D341Med (cell line): ENCODE measurements at regions not wholly inside any gene's neighbourhood (a gene's known extent, or its start where the extent isn't known, plus 50 kb on each side); places are given as distances from the start of the nearest gene placed in this dataset.
"Not testable (repeated sequence)": the region's sequence is repeated elsewhere in the genome, so short reads cannot be mapped to it uniquely, and the experiment has no call there.

ENCODE experiments used
- DNase-seq: peaks from one replicate; pipeline ENCODE4 v3.0.0; 2012; ENCODE audit warnings: low spot score

DNA sequence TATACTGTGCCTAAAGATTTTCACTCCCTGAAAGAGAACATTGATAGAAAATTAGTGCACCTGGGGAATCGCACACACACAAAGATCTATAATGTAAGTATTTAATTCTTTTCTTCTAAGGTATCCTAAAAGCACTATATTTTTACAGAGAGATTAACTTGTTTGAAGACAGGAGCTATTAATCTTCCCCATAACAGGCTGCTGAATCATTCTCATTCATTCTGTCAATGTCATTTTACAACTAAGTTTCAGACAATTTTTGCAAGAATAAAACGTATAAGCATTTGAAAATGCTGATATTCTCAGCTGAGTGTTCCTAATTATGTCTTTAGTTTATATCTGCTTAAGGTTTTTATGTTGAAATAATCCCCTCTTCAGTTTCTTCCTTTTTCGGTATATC lies 776.7 kb downstream of the NXPH1 start:
- no peak for DNase-seq

DNA sequence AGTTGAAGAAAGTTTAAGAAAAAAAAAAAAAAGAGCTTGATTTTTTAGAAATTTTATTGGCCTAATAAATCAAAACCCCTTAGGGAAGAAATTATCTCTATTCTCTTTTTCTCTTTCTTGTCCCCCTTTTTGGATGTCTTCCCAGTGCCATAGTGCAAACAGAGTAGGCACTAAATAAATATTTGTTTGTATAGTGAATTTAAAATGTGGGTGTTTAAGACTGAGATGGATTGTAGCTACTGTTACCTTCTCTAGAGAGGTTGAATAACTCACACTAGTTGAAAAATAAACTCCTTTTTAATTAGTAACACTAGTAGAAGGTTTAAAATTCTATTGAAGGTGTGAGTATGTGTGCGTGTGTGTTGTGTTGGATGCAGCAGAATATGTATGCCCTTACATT lies 783.8 kb downstream of the NXPH1 start:
- no peak for DNase-seq

DNA sequence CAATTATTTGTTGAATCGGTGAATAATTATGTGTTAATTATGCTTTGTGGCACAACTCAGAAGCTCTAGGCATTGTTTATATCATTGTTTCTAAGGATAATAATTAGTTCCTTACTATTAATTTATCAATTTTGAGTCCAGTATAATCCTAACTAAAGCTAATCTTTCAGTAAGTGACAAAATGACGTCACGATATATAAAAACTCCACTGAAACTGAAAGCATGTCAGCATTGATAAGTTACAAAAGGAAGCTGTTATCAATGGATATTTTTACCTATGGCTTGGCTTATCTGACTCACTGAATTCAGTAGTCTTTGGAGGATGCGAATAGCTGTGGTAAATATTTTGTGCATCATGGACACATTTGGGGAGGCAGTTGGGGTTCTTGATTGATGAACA lies 793.1 kb downstream of the NXPH1 start:
- DNase-seq, result no peak

DNA sequence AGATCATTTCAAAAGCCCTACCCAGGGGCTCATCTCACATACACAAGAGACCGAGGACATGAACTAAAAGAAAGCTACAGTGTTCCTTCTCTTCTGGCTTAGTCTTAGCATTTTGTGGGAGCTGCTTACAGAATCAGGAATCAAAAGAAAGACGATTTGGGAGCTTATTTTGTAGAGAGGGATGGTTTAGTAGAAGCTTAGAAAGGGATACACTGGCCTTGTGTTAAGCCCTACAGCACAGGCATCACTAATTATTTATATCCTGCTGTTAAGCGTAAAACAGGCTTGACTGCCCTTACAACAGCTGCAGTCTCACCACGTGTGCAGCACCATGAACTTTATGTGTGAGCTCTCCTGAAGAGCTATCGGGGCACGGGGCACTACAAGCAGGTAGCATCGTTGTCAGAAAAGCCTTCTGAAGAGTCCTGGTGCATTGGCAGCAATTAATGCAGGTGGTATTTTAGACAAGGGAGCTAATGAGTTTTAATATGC lies 798.3 kb downstream of the NXPH1 start:
- DNase-seq, result peak; percentile 57

DNA sequence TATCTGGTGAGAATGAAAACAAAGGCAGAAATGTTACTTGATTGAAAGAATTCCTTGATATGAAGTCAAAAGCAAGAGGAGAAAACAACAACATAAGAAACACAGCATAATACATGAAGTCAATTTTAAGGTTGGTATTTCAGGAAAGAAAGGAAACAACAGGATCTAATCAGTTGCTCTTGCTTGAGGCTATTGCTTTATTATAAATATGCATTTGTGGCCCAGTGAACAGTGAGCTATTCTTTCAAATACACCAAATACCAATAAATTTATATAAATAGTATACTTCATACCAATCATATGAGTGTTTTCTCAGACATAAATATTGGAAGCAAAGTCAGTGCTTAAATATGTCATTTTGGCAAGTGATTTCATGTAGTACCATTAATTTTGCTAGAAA lies 806.6 kb downstream of the NXPH1 start:
- no peak for DNase-seq

DNA sequence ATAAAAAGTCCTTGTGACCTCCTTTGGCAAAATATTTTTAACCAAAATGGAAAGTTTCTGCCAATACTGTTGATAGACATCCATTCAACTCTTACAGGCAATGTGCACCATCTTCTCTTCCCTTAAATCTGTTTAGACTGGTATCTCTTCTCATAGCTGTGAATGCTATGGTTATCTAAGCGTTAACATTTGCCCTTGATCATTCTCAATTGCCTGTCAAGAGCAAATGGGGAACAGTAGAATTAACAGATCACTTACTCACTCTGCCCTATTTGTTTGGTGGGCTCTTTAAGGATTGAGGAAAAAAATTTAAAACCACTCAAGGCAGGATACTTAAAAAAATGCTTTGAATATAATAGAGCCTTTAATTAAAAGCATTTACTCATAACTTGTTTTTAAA lies 808.4 kb downstream of the NXPH1 start:
- DNase-seq, result no peak

DNA sequence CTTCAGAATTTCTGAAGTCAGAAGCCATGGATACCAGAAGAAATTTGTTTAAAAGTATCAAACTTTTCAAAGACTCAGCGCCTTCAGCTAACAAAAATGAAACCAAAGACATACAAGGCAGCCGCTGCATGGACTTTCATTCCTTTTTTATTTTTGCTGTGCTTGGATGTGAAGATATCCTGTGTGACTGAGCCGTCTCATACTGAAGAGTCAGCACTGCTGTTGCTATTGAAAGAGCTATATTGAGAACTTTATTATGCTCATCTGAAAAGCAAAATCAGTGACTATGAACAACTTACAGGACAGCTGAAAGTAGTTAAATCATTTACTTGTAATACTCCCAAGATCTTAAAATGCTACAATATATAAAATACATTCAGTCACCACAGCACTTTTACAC lies 809.2 kb downstream of the NXPH1 start:
- DNase-seq, result no peak

DNA sequence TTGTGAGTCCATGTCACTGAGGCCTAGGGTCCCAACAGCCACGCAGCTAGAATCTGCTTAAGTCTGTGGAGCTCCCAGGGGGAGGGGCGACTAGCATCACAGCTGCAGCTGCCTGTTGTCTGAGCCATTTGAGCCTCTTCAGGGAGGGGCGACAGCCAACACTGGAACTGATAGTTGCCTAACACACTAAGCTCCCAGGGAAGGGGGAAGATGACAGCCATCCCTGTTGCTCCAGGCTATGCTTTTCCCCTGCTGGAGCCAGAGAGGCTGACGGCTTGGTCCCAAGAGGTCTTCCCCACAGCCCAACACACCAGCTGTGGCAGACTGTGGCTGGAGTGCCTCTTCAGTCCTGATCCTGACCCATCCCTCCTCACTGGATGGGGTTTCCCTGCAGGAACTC lies 817.5 kb downstream of the NXPH1 start:
- DNase-seq, result peak; percentile 51

DNA sequence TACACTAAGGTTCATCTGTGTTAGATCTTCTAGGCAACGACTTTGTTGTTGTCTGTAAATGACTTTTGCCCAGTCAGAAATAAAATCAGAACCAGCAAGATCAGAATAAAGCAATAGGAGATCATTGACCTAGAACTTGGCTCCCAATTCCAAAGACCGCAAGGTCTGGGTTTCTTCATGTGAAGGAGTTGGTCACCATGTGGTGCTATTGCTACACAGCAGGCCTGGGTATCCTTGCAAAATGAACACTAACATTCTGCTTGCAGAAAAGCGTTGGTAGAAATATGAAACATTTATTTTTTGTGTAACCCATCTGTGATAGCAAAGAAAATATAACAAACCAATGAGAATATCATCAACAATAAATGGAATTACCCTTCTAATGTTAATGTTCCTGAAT lies 831.0 kb downstream of the NXPH1 start:
- no peak for DNase-seq

DNA sequence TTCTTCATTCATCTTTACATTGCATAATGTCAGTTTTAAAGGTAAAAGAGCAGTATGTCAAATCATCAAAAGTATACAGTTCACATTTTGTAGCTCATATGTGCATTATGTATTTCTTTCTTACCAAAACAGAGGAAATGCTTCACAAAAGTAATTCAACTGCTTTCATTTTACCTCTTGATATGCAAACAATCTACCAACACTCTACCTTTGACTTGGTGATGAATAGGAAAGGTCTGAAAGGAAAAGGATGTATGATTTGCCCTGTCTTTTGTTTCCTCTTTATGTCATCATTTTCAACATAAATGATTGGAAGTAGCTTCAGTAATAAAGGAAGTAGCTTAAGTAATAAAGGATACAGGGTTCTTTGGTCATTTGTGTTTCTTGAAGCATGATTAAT lies 846.7 kb downstream of the NXPH1 start:
- no peak for DNase-seq

DNA sequence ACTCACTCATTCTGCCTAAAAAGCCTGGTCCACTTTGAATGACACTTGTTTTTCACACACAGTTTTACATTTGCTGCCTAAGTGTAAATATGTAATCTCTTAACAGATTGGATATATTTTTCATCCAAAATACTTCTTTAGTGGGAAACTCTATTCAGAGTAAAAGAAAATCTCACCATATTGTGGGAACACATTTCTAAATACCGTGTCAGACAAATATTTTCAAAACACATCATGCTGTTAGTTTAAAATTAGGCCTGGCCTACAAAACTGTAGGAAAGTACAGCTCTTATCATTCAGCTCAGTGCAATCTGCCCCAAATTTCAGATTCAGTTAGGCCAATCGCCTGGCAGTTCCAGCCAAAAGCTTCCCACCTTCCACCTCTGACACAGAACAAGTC lies 849.8 kb downstream of the NXPH1 start:
- DNase-seq, result no peak

DNA sequence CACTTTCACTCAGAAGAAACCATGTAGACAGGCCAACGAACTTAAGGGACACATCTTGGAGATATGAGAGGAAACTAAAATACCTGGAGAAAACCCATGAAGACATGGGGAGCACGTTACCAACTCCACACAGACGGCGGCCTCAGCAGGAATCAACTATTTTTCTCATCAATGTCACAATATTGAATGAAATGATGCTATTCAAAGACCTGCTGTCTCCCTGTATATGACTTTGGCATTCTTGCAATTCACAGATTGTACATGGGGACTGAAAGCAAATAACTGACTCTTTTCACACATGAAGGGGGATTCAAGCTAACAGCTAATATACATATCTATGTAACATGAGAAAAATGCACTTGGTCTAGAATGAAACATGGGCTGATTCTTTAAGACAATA lies 869.0 kb downstream of the NXPH1 start:
- no peak for DNase-seq

DNA sequence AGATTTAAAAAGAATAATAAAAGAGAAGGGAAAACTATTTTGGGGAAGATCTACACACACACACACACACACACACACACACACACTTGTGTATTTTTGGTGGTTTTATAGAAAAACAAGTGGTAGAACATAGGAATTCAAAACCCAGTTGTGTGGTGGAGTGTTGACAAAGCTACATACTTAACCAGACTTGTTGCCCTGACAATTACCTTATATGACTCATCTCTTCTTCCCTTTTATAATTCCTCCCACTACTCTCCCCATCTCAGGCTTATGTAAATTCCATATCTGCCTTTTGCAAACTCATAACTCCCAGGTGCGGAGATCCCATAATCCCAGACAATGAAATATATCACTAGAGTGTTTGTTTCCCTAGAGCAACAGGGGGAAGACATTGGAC lies 873.7 kb downstream of the NXPH1 start:
- no peak for DNase-seq

DNA sequence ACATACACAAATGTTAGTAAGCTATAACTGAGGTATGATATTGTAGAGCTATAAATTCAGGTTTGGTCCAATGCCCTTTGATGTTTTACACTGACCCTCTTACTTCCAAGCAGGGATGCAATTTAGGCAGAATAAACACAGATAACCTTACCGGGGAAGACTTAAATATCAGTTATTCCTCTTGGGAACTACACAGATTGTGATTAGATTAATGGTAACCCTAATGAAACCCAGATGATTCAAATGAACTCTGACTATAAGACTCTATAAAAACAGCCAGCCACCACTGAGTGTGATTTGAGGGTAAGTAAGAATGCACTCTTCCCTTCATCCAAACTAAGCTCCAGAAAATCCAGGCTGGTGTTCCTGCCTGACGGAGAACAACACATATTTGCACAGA lies 891.1 kb downstream of the NXPH1 start:
- DNase-seq, result no peak

DNA sequence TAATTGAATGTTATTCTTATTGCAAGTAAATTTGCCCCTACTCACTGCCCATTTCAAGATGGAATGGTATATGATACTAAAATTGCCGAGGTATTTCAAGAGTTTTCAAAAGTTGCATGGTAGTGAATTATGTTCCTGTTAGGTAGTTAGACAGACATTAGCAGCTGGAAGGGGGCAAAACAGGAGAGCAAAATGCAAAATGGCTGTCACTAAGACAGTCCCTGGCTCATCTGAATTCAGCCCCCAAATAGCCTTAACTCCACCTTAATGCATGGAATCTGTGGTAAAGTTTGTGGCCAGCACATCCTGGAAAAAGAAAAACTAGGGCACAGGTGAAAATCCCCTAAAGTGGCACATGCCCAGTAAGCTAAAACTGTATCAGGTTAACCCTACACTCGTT lies 894.9 kb downstream of the NXPH1 start:
- DNase-seq, result no peak

DNA sequence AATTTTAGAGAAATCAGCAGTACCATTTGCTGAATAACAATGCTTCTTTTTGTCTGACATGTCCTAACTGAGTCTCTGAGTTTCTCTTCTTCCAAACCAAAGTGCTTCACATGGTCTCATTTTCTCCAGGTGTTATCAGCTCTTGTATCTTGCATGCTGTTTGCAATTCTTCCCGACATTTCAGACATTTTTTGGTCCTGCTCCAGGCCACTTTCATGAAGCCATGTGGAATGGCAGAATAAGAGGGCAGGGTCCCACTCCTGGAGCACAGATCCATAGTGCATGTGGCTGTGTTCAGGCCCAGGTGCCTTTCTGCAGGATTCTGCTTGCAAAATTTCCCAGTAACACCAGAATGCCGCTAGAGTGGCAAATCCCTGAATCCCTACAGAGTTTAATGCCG lies 916.2 kb downstream of the NXPH1 start:
- no peak for DNase-seq

DNA sequence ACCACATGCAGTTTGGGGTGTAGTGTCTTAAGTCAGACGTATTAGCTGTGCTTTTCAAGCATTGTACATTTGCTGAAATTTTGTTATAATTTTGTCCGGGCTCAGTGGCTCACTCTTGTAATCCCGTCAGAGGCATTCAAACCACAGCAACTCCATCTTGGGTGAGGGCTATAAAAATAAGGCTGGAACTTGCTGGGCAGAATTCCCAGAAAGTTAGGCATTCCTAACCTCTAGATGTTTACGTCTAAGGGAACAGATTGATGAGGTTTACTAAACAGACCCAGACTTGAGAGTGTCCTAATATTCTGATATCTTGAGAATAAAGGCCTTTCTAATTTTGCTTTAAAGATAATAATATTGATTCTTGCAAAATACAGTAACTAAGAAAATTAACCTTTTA lies 957.8 kb downstream of the NXPH1 start:
- DNase-seq, result no peak

DNA sequence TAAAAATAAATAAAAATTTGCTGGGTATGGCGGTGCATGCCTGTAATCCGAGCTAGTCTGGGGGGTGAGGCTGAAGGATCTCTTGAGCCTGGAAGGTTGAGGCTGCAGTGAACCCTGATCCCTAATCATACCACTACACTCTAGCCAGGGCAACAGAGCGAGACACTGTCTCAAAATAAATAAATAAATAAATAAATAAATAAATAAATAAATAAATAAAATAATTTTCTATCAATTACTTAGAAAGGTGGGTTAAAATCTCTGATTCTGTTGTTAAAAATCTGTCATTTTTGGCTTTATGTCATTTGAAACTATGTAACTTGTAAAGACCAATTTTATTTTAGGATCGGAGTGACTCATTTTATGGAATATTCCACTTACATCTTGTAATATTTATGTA lies 958.6 kb downstream of the NXPH1 start:
- no peak for DNase-seq

DNA sequence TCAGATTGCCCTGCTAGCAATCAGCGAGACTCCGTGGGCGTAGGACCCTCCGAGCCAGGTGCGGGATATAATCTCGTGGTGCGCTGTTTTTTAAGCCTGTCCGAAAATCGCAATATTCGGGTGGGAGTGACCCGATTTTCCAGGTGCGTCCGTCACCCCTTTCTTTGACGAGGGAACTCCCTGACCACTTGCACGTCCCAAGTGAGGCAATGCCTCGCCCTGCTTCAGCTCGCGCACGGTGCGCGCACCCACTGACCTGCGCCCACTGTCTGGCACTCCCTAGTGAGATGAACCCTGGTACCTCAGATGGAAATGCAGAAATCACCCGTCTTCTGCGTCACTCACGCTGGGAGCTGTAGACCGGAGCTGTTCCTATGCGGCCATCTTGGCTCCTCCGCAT lies 971.0 kb downstream of the NXPH1 start:
- DNase-seq, result not testable (repeated sequence)

DNA sequence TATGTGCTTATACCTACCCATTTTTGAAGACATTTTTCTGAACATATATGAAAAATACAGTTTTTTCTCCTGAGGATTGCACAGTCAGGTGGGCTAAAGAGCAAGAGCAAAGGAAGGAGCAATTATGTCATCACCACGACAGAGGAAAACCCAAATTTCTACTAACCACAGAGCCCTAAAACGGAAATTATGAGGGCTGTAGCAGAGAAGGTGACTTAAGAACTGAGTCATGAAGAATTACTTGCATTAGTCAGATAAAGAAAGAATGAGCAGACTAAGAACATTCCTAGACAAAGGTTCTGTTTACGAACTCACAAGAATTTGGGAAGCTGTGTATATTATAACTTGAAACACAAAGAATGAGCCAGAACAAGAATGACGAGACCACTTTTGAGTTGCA lies 974.4 kb downstream of the NXPH1 start:
- DNase-seq, result no peak

DNA sequence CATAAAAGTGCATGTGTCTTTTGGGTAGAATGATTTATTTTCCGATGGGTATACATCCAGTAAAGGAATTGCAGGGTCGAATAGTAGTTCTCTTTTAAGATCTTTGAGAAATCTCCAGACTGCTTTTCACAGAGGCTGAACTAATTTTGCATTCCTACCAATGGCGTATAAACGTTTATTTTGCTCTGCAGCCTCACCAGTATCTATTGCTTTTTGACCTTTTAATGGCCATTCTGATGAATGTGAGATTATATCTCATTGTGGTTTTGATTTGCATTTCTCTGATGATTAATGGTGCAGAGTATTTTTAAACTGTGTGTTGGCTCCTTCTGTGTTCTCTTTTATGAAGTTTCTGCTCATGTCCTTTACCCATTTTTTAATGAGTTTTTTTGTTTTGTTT lies 1020.1 kb downstream of the NXPH1 start:
- no peak for DNase-seq

DNA sequence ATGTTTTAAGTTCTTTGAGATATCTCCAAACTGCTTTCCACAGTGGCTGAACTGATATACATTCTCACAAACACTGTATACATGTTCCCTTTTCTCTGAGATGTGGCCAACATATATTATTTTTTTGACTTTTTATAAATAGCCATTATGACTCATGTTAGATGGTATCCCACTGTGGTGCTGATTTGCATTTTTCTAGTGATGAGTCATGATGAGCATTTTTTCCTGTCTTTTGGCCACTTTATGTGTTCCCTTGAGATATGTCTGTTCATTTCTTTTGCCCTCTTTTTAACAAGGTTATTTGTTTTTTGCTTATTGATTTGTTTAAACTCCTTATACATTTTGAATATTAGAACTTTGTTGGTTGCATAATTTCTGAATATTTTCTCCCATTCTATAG lies 1055.1 kb downstream of the NXPH1 start:
- DNase-seq, result no peak

DNA sequence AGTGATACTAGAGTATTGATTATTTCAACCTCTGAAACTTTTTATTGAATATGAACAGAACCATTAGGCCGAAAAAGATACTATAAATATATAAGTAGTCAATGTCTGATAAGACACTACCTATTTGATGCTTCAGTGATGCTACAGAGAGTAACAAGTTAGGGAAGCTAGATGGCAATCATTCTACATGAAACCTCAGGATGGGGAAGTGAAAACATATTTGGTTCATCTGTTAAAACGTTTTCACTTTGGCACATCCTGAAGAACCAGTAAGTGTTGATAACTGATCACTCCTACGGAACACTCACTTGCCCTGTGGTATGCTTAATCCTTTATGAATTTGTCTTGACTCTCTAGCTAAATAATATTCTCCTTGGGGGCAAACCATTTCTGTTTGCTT lies 1064.9 kb downstream of the NXPH1 start:
- DNase-seq, result no peak

DNA sequence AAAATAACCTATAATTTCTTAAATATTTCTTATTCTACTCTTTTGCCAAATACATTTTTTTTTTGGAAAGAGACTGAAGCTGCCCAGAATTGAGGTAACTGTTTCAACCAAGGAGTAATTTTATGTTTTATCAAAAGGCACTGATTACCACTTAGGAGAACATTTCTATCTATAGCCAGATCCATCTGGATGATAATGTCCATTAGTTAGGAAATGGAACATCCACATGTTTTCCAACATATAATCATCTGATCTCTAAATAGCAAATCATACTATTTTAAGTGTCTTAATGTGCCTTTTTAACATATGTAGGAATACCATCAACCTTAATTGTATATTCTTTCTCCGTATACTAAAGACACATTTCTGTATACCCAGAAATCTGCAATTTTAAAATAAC lies 1068.9 kb downstream of the NXPH1 start:
- no peak for DNase-seq

DNA sequence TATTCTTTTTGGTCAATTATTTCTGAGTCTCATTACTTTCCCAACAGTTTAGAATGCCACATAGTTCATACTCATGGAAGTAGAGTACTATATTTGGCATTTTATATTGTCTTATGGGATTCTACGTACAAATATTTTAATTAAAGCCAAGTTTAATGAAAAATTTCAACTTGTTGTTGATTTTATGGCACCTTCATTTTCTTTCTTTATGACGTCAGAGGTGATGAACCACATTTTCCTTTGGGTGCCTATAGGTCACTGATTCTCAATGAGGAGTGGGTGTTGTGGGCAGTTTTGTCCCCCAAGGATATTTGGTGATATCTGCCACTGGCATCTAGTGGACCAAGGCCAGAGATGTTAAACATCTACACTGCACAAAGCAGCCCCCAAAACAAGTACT lies 1071.3 kb downstream of the NXPH1 start:
- no peak for DNase-seq
